Right renal pelvis (tissue), 4 donors: ENCODE measurements at regions not wholly inside any gene's neighbourhood (a gene's known extent, or its start where the extent isn't known, plus 50 kb on each side); places are given as distances from the start of the nearest gene placed in this dataset.
"Not testable (repeated sequence)": the region's sequence is repeated elsewhere in the genome, so short reads cannot be mapped to it uniquely, and the experiment has no call there.

Source experiments
- DNase-seq, 4 donors: peaks; one replicate each; pipeline ENCODE4 v3.0.0-alpha.2; 2013; ENCODE audit warnings: low read depth in 4 of 4, low spot score in 3 of 4, missing footprints in 1 of 4

DNA sequence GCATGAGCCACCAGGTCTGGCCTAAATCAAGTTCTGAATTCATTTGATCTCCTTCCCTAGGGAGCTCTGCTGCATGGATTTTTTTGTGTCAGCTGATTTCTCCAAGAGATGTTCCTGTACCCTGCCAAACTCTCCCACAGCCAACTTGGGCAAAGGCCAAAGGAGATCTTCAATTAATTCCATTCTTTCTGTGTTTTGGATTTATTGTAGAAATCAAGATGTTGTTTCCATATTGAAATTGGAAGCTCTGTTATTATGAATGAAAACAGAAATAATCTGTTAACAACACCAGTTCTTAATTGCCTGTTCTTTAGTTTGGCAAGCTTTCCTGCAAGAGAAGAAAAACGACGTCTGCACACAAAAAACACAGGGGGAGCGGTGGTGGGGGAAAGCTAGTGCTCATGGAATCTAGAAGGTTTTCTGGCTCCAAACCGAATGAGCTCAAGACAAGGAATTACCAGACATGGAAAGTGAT, 86.5 kb upstream of the ABCC4 start:
- DNase-seq = peak in 1 of 4 donors; percentile 38

DNA sequence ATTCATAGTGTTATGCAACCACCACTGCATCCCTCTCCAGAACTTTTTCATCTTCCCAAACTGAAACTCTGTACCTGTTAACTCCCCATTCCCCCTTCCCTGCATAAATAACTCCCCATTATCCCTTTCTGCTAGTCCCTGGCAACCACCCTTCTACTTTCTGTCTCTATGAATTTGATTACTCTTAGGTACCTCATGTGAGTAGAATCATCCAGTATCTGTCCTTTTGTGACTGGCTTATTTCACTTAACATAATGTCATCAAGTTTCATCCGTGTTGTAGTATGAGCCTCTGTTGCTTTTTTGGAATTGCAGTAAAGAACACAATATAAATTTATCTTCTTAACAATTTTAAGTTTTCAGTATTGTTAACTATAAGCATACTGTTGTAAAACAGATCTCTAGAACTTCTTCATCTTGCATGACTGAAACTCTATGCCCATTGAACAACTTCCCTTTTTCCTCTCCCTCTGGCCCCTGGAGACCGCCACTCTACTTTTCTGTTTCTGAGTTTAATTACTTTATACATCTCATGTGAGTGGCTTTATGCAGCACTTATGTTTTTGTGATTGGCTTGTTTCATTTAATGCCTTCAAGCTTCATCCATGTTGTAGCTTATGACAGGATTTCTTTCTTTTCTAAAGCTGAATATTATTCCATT, 87.3 kb upstream of the ABCC4 start:
- no peak for DNase-seq

DNA sequence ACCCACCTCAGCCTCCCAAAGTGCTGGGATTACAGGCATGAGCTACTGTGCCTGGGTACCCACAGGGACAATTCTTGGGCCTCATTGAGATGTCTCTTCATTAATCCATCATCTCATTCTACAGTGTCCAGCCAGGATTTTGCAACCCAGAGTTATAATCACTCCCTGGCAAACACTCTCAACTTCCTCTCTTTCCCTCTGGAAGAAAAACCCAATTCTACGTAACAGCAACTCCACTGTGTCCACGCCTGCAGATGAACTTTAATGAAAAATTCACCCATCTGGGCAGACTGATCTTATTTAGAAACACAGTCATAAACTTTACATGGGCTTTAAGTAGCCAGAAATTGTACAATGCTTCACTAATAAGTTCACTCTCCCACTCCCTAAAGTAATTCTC, 90.1 kb upstream of the ABCC4 start:
- no peak for DNase-seq

DNA sequence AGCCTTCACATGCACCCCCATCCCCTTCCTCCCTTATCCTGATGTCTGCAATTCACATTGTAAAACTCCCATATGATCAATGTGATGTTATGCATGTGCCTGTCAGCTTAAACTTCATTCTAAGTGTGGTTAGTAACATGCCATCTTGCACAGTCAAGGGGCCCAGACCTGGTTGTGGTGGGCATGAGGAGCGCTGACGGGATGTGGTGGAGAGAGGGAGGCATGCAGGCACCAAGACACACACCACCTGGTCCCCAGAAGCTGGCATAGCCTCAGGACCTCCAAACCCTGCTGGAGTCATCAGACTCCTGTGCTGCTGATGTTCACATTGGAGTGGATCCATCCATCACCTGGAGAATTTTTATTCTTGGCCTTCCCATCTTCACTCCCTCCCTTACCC, 90.5 kb upstream of the ABCC4 start:
- DNase-seq = no peak

DNA sequence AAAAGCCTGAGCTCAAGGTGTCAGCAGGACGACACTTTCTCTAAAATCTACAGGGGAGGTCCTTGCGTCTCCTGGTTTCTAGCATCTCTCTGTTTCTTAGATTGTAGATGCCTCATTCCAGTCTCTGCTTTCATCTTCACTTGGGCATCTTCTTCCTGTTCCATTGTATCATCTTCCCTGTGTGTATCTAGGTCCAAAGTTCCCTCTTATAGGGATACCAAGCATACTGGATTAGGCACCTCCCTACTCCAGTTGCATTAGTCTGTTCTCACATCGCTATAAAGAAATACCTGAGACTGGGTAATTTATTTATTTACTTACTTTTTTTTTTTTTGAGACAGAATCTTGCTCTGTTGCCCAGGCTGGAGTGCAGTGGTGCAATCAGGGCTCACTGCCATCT, 91.3 kb upstream of the ABCC4 start:
- no peak for DNase-seq

DNA sequence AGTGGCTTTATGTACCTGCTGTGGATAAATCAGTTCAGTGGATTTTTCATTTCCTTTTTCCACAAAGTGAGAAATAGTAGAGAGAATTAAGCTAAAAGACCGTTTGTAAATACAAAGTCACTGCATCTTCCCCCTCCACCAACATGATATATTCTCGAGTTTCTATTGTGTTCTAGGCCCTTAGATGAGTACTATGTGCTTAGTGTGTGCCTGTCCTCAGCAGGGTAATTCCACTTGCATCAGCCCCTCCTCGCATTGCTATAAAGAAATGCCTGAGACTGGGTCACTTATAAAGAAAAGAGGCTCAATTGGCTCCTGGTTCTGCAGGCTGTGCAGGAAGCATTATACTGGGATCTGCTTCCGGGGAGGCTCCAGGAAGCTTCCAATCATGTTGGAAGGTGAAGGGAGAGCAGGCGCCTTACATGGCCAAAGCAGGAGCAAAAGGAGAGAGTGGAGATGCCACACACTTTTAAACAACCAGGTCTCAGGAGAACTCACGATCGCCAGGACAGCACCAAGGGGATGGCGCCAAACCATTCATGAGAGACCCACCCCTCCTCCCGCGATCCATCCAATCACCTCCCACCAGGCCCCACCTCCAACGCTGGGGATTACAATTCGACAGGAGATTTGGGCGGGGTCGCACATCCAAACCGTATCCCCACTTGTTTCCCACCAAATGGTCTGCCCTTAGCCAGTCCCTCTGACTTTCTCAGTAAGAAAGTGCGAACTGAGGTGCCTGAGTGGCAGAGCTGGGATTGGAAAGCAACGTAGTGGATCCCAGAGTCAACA, 102.3 kb upstream of the ABCC4 start:
- DNase-seq = no peak

DNA sequence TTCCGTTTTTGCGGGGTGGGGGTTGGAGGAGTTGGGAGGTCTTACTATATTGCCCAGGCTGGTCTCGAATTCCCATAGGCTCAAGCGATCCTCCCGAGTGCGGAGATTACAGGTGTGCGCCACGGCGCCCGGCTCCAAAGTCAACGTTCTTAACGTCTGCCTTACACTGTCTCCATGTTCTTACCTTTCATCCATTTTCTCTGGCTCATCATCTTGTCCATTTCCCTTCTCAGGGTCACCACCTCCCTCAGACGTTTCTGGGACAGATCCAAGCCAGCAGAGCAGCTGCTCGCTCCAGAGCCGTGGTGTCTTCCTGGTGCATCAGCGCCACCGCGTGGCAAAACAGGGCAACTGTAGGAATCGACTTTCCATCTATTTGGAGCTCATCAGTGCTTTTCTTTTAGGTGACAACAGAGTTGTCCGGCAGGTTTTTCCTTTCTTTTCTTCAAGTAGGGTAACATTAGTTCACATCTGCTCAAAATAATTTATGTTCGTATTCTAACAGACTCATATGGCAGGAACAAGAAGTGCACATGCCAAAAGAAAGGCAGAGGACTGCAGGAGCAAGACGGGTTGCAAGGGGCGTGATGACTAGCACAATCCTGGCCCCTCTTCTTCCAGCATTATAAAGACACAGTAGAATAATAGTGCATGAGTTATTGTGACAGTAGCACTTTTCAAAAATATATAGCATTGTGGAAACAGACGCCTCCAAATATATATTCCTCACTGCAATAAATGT, 103.1 kb upstream of the ABCC4 start:
- peak; percentile 67 to 82 (median 70) for DNase-seq

DNA sequence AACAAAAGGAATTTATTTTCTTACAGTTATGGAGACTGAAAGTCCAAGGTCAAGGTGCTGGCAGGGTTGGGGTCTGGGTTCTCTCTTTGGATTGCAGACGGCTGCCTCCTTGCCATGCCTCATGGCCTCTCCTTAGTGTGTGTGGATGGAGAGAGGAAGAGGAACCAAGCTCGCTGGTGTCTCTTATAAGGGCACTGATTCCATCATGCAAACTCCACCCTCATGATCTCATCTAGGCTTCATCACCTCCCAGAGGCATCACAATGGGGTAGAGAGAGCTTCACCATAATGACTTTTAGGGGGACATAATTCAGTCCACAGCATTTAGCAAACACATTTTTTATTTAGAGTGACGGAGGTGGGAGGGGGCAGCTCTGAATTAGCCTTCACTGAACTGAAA, 104.9 kb upstream of the ABCC4 start:
- DNase-seq = no peak

DNA sequence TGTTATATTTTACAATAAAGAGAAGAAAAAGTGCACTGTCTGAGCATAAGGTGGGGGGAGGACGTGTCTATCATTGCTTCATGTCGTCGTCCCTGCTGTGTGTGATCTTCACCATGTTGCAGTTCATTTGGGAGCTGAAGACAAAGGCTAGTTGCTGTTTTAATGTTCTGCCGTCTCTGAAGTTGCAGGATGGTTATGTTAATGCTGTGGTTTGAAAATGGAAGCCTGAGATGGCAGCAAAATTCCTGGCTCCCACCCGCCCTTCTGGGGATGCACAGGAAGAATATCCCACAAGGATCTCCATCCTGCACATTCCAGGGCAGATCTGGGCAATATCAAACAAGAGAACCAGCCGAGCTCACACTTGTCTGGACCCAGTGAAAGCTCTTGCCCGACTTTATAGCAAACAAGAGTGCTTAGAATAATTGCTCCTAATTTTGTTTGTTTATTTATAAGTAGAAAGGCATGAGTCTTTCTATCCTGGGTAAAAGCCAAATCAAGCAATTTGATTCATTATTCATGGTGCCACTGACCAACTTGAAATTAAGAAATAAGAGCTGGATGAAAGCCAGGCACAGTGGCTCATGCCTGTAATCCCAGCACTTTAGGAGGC, 110.3 kb upstream of the ABCC4 start:
- DNase-seq = no peak

DNA sequence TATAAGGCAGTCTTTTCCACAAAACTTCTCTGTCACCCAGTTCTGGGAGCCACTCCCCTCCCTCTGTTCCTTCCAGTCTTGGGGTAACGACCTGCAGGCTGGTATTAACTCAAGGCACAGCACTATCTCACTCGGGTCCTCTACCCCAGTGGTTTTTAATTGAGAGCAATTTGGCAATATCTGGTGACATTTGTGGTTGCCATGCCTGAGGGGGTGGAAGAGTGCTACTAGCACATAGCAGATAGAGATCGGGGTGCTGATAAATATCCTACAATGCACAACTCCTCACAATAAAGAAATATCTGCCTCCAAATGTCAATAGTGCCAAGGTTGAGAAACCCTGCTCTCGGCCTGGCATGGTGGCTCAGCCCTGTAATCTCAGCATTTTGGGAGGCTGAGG, 117.7 kb upstream of the ABCC4 start:
- no peak for DNase-seq

DNA sequence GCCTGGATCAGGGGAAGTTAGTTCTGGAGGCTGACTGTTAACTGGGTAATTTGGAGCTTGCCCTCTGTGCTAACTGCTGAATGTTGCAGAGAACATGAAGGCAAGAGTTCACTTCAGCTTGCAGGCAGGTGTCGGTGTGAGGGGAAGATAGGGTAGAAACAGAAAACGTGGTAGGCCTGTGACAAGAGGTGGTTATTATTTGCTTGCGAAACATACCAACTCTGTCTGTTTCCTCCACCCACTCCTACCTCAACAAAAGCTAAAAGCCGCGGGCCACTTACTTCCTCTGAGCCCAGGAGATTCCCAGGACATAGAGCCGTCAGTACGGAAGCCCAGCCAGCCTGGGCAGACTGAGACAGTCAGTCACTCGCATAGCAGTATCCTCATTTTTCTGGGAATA, 119.2 kb upstream of the ABCC4 start:
- DNase-seq = no peak

DNA sequence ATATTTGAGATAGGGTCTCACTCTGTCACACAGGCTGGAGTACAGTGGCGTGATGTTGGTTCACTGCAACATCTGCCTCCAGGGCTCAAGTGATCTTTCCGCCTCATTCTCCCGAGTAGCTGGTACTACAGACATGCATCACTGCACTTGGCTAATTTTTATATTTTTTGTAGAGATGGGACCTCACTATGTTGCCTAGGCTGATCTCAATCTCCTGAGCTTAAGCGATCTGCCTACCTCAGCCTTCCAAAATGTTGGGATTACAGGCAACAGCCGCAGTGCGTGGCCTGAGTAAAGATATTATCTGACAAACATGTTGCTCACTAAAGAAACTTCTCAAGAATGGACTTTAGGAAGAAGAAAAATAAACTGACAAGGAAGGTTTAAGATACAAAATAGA, 125.4 kb upstream of the ABCC4 start:
- DNase-seq = no peak

DNA sequence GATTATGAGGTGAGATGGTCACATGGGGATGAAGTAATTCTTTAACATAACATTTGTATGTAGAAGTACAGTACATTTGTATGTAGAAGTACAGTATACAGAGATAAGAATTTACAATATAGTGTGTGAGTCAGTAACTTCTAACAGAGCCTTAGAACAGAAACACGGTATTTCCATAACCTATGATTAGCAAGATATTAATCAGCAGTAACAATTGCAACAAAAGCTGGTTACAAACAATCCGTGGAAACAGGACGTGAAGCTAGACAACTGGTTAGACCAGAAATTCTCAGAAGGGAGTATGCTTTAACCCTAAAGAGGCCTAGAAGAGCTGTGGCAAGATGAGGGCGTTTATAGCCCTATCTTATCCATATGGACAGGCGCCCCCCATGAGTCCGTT, 122.0 kb upstream of the CLDN10 start:
- DNase-seq = not testable (repeated sequence)

DNA sequence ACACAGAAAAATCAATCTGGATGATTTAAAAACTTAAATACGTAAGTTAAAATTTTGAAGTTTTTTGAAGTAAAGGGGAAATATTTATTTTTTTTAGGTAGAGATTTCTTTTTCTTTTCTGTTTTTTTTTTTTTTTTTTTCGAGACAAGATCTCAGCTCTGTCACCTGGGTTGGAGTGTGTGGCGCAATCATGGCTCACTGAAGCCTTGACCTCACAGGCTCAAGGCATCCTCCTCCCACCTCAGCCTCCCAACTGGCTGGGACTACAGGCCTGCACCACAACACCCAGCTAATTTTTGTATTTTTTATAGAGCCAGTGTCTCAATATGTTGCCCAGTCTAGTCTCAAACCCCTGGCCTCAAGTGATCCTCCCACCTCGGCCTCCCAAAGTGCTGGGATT, 120.4 kb upstream of the CLDN10 start:
- DNase-seq = no peak

DNA sequence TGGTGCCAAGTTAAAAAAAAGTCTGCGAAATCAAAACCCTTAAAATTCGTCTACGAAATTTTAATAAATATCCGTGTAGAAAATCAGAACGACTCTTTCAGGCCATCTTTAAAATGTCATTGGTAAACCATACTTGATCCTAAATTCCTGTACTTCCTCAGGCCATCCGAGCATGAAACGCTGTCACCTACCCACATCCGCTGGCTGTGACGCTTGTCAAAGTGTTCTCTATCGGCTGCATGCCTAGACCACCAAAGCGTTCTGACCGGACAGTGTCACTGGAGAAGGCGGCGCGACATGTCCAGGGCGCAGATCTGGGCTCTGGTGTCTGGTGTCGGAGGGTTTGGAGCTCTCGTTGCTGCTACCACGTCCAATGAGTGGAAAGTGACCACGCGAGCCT, 119.0 kb upstream of the CLDN10 start:
- DNase-seq = no peak

DNA sequence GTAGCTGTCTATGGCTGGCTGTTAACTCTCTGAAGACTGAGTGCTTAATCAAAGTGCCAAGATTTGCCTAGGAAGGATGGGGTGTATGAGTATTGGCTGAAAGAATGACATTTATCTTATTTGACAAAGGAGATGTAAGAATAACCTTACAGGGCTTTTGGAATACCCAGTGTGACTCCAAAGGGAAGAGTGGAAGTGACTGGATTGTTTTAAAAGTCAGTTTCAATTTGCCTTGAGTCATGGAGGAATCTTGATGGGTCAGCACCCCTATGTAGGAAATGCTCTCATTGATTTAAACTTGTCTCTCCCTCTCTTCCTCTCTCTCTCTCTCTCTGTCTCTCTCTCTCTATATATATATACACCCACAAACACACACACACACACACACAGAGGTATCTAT, 118.4 kb upstream of the CLDN10 start:
- DNase-seq = no peak

DNA sequence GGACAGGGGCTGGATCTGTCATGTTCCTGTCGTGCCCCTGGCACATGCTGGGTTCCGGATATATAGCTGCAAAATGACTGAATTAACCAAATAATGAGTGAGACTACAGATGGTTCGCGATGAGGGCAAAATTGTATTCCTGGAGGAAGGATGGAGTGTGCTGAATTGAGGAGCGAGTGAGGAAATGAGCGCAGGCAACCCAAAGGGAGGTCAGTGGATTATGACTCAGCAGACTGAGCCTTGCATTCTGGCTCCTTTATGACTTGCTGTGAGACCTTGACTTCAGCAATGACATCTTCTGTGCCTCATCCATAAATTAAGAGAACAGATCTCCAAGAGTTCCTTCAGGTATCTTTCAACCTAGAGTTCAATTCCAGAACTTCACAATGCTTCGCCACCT, 115.0 kb upstream of the CLDN10 start:
- no peak for DNase-seq

DNA sequence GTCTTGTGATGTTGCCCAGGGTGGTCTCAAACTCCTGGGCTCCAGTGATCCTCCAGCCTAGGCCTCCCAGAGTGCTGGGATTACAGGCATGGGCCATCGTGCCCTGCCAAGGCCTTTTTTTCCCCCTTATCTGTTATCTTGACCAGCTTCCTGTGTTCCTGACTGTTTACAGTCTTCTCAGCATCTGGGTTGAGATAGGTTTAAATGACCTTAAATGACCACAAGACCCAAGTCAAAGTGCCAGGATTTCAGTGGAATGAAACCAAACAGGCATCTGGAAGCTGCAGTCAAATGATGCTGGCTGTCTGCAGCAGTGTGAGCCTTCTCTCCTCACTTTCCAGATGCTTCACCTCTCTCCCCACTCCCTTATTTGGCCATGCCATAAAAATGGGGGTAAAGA, 114.2 kb upstream of the CLDN10 start:
- no peak for DNase-seq

DNA sequence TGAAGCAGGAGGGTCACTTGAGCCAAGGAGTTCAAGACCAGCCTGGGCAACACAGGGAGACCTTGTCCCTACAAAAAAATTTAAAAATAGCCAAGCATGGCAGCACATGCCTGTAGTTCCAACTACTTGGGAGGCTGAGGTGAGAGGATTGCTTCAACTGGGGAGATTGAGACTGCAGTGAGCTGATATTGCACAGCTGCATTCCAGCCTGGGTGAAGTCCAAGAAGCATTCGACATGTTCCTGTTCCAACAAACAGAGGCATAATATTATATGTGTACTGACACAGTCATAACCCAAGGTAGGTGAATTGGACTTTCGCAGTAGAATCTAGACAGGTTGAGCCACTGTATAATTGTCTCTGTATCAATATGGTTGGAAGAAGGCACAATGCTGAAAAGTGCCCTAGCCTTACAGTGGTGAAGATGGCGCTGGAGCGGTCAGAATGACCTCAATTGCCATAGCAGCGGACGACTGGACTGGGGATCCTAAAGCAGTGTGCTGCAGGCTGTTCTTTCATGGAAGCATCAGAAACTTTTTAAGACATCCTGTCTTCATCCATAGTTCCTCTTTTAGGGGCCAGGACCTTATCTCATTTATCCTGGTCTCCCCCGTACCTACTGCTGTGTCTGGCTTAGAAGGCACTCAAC, 112.0 kb upstream of the CLDN10 start:
- DNase-seq = no peak

DNA sequence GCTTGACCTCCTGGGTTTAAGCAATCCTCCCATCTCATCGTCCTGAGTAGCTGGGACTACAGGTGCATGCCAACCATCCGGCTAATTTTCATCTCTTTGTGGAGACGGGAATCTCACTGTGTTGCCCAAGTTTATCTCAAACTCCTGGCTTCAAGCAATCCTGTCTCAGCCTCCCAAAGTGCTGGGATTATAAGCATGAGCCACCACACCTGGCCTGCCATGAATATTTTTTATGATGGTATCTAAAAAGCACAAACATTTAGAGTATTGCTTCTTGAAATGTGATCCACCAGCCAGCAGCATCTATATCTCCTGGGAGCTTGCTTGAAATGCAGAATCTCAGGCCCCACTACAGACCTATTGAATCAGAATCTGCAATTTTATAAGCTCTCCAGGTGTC, 111.2 kb upstream of the CLDN10 start:
- no peak for DNase-seq
